Transverse colon (tissue), 3 donors: ENCODE measurements at regions not wholly inside any gene's neighbourhood (a gene's known extent, or its start where the extent isn't known, plus 50 kb on each side); places are given as distances from the start of the nearest gene placed in this dataset.

Experiments used
- CTCF ChIP-seq, 5 experiments: fragments of 200-600 bp in 3 of 5; fragments of 450-650 bp in 2 of 5; sonication (generic) in 3 of 5; IDR thresholded peaks; 1 replicate in 2 of 5; 2 replicates in 3 of 5; pipeline ENCODE4 v1.5.1; 2016 to 2017; ENCODE audit warnings: antibody characterized with exemption in 5 of 5, inconsistent platforms in 3 of 5, mild to moderate bottlenecking in 2 of 5, moderate library complexity in 1 of 5
- EP300 ChIP-seq: sonication (generic); formaldehyde crosslinking; IDR thresholded peaks from one replicate; pipeline ENCODE4 v1.6.1; 2017; ENCODE audit warnings: antibody characterized with exemption, low read depth
- POLR2A ChIP-seq: fragments of 450-650 bp; IDR thresholded peaks from one replicate; pipeline ENCODE4 v1.6.1; 2016; ENCODE audit warnings: antibody characterized with exemption, mild to moderate bottlenecking, moderate library complexity

DNA sequence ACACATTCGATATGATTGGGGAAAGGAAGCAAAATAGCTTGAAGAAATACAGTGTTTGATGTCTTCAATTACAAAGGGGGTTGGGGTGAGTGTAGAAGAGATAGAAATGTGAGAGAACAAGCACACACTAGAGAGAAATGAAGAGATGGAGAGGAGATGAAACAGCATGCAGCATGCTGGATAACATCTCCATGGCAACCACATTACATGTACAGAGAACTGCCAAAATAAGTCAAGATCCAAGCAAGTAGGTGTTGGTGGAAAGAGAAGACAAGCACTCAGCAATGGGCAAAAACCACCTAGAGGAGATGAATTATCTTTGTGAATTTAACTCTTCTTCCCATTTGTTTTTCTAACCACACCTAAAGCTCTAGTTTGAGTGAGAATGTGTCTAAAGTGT, 289.8 kb downstream of the GRIN2B start:
- TF ChIP-seq CTCF (IDR thresholded peaks at IDR 0.05) = no peak
- TF ChIP-seq POLR2A = no peak
- TF ChIP-seq EP300 = no peak
